HG03571 (cell line): ENCODE measurements at regions not wholly inside any gene's neighbourhood (a gene's known extent, or its start where the extent isn't known, plus 50 kb on each side); places are given as distances from the start of the nearest gene placed in this dataset.

Experiments
- ATAC-seq: cut with Tn5 transposase; IDR thresholded peaks from one replicate; pipeline ENCODE4 v1.9.1; 2021; ENCODE audit not compliant: unreplicated experiment

GRCh38 chr1:114342376-114342775 lies 168.6 kb downstream of the TRIM33 start:
- ATAC-seq = no peak

DNA sequence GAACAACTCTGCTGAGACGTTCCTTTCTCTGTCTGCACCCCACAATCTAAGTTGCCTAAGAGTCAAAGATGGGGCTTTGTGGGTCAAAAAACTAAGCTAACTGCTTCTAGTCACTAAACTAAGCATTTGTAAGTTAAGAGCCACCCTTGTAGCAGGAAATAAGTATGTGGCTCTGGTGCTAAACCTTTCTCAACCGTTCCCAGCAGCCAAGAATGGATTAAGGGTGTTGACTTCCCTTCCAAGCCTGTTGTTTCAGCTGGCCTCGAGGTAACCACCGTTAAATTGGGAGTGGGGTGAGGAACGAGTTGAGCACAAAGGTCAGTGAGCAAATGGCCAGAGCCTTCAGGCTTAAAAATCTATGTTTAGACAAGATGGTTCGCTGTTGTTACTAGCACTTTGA lies 169.1 kb downstream of the TRIM33 start:
- no peak for ATAC-seq

- no peak for ATAC-seq
These were observed 169.7 kb downstream of the TRIM33 start for GRCh38 chr1:114341299-114341698.

DNA sequence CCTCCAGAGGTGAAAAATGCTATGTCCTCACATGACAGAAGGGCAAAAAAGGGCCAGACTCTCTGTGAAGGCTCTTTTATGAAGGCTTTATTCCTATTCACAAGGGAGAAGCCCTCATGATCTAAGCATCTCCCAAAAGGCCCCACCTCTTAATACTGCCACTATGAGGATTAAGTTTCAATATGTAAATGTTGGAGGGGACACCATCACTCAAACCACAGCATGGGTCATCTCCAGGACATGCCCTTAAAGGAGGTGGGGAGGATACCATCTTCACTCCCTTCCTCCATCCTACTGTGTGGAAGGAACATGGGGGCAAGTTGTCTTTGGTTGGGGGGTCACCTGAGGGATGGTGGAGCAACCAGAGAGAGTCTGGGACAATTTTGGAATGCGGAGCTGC lies 170.1 kb downstream of the TRIM33 start:
- no peak for ATAC-seq

DNA sequence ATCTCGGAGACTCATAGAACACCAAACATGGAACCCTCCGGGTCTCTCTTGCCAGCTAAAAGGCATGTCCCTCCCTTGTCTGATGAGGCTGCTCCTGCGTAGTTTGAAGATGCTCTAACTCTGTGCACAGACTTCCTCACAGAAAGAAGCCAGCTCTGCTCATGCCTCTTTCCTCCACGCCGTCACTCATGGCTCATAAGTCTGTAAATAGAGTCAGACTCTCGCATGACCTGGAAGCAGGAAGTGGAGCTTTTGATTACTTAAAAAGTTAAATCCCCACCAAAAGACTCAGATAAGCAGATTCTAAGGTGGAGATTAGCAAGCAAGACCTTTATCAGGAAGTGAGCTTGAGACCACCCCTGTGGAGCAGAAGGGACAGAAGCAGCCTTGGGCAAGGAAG lies 171.6 kb downstream of the TRIM33 start:
- ATAC-seq = no peak

DNA sequence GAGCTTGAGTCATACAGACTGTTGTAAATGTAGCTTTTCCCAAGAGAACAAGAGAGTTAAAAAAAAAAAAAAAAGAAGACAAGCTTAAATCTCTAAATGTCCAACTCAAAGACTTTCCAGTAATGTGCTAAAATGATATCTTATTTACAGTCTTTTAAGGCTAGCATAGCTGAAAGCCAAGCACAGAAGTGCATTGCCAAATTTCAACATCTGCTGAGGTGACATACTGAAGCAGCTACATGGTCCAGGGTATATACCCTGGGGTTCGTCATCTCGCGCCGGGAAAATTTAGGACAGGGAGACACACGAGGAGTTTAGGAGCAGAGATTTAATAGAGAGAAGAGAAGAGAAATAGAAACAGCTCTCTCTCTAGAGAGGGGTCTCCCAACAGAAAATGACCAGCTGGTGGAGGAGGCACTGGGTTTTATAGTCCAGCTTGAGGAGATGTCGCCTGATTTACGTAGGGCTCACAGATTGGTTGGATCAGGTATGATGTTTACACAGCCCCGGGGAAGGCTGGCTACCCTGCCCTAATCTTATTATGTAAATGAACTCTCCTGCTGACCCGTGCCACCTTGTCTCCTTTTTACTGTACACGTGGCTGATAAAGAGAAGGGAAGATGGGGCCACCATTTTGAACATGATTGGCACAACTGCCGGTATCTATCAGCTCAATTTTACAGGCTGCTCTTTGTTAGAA lies 172.7 kb downstream of the TRIM33 start:
- no peak for ATAC-seq

GRCh38 chr1:114337417-114337816 lies 173.6 kb downstream of the TRIM33 start:
- no peak for ATAC-seq

GRCh38 chr1:114336360-114336759 lies 174.6 kb downstream of the TRIM33 start:
- no peak for ATAC-seq

DNA sequence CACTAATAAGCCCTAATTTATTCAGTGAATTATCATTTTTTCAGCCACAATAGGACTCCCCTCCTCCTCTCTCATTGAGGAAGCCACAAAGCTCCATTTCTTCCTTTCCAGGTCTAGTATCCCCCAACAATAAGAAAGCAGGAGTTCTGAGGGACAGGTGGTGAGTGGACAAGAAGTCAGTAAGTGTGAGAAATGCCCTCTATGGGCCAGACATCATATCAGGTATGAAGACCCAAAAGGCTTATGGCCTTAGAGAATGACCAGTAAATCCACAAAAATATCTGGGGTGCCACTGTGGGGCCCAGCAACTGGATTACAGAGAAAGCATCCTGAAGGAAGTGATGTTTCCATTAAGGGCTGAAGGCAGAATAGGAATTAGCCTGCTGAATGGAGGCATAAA lies 175.7 kb downstream of the TRIM33 start:
- ATAC-seq = no peak

GRCh38 chr1:114334297-114334696 lies 176.7 kb downstream of the TRIM33 start:
- no peak for ATAC-seq

DNA sequence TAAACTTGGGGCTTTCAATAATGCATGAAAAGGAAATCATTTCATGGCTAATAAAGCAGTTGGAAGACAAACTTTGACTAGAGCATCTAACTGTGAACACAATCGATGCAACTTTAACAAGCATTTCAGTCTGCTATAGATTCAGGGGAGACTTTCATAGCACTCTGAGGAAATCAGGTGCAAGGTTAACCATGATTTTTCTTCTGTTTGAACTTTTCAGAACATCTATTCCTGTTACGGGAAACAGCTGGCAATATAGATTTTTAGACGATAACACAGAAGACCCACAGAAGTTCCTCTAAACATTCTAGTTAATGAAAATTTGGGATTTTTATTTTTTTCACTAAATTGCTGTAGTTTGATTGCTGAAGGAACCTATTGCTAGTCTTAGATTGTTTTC lies 177.3 kb downstream of the TRIM33 start:
- no peak for ATAC-seq

GRCh38 chr1:114331936-114332335 lies 178.3 kb upstream of the SYT6 start:
- ATAC-seq = no peak

DNA sequence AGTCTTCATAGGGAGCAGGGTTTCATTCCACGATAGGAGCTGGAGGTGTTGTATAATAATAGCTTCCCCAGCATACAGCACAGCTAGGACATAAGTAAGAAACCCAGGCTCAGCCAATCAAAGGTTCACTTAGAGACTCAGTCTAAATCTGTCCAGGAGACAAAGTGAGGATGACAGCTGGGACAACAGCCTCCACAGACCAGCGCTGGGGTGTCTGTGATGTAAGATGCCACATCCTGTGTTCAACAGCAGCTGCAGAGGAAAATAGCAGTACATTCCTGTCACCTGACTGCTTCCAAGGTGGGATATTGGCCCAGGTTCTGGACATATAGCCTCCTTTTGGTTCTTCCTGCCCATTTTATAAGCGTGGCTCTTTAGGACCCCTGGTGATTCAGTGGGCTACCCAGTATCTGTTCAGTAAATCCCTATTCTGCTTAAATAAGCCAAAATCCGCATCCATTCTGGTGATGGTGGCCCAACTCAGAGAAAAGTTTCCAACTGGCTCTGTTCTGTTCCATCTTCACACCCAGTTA lies 176.8 kb upstream of the SYT6 start:
- ATAC-seq = no peak

DNA sequence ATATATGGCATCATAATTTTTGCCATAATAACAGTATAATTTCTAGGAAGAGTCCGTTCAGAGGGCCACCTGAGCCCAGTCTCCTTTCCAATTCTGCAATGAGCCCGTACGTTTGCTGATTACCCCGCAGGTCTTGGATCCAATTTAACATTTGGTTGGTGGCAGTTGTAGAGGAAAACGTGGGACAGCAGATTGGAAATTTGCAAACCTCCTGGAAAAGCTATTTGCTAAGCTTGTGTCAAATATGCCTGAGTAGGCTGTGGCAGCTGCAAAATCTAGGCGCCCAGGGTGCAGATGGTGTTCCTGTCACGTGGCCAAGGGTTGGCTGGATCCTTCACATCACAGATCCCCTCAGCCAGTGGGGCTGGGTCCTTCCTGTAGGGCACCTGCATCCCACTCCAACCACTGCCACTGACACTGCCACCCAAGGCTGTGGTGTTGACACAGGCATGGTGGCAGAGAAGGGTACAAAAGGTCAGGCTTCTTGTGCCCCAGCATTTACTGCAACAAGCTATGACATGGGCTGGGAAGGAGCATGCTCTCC lies 174.8 kb upstream of the SYT6 start:
- ATAC-seq = no peak

GRCh38 chr1:114324662-114324965 lies 170.9 kb upstream of the SYT6 start:
- no peak for ATAC-seq

DNA sequence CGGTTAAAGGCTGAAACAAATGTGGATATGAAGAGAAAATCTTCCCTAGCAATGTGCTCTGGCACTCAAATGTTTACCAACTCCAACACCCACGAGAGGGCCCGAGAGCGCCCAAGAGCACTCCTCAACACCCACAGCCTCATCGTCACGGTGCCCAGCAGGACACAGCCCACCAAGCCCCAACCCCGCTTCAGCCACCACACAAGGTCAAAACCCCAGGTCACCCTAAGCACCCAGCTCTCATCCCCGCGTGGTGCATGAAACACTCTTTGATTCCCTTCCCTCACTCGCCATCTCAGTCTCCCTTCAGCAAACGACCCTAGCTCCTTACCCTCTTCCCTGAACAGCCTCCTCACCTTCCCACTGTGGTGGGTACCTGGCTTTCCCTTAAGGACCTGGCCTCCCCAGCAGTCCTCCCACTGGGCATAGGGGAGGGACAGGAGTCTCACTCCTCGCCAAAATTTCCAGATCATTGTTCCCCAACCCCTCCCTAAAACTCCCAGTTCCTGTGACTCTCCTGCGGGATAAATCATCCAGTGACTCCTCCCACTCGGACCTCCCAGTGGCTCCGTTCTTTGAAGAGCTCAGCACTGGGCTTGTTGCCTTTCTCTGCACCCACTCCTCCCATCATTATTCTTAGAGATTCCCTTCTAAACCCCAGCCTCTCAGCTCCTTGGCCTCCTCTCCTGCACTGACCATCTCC lies 170.4 kb upstream of the SYT6 start:
- no peak for ATAC-seq

GRCh38 chr1:114322734-114323133 lies 169.1 kb upstream of the SYT6 start:
- no peak for ATAC-seq

DNA sequence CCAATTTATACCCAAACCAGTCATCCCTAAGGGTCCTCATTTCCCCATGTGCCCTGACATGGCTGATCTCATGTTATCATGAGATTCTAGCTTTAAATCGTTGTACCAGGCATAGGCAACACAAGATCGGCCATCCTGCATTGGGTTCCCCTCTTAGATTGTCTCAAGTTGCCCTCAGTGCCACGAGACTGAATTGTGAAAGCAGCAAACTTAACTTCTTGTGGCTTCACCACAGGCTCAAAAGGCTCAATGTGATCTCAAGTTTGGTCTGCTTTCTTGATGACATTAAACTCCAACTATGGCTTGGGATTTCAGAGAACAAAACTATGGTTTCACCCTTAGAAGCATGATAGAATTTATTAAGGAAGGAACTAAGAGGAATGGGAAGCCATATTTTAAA lies 168.5 kb upstream of the SYT6 start:
- no peak for ATAC-seq

DNA sequence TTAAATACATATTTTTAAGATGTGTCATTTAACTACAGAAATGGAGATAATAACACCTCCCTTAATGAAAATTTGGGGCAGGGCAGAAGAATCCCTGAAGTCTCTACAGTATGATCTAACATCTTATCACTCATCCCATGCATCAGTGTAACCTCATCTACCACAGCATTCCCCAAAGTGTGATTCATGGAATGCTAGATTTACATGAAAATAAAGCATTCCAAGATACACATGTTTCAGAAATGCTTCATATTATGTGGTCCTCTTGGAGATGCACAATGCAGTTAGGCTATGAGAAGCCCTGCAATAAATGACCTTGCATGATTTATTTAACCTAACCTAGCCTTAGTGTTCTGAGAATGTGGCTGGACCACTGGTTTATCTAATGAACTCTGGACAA lies 166.9 kb upstream of the SYT6 start:
- ATAC-seq = no peak

- no peak for ATAC-seq
These were observed 165.7 kb upstream of the SYT6 start for GRCh38 chr1:114319418-114319817.

DNA sequence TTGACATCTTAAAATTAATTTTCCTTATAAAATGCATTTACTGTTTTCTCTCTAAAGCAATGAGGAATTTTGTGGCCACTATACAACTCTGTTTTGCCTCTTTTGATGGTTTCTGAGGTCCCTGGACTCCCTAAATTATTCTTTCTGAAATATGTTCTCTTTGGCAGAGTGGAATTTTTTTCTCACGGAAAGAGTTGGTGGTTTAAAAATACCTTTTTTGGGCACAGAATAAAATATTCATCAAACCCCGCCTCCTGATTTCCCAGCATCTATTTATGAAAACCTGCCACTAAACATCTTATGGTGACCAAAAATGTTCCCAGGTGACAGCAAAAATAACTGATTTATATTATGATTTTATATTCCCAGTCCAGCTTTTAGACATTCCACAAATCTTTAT lies 165.3 kb upstream of the SYT6 start:
- ATAC-seq = no peak

- ATAC-seq = no peak
These were observed 162.5 kb upstream of the SYT6 start for GRCh38 chr1:114316204-114316603.

- ATAC-seq = no peak
These were observed 162.0 kb upstream of the SYT6 start for GRCh38 chr1:114315631-114316030.
